ENCODE measurements at regions not wholly inside any gene's neighbourhood (a gene's known extent, or its start where the extent isn't known, plus 50 kb on each side); places are given as distances from the start of the nearest gene placed in this dataset.

DNA sequence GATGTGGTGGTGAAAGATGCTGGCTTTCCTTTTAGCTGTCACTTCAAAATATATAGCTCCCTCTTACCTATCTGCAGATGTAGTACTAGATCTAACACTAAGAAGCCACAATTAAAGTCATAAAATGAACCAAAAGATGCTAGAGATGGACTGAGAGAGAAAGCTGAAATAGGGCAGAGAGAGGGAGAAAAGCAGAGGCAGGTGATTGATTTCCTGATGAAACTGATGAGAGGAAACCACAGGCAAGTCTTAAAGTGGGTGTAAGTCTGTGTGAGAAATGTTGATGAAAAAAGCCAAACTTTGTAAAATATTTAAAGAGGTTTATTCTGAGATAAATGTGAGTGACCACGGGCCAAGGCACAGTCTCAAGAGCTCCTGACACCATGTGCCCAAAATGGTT, 194.3 kb upstream of the MBL2 start:
- H3K36me3 ChIP-seq = no peaks in the 10 kb centered on the region
- no peaks in the 10 kb centered on the region for H3K9me3 ChIP-seq
- TF ChIP-seq, protein P1, sequence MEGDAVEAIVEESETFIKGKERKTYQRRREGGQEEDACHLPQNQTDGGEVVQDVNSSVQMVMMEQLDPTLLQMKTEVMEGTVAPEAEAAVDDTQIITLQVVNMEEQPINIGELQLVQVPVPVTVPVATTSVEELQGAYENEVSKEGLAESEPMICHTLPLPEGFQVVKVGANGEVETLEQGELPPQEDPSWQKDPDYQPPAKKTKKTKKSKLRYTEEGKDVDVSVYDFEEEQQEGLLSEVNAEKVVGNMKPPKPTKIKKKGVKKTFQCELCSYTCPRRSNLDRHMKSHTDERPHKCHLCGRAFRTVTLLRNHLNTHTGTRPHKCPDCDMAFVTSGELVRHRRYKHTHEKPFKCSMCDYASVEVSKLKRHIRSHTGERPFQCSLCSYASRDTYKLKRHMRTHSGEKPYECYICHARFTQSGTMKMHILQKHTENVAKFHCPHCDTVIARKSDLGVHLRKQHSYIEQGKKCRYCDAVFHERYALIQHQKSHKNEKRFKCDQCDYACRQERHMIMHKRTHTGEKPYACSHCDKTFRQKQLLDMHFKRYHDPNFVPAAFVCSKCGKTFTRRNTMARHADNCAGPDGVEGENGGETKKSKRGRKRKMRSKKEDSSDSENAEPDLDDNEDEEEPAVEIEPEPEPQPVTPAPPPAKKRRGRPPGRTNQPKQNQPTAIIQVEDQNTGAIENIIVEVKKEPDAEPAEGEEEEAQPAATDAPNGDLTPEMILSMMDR (IDR thresholded peaks at IDR 0.05) = no peak
- TF ChIP-seq POLR2A (IDR thresholded peaks at IDR 0.05) = no peak
- no peak overlapping the region for H3K4me3 ChIP-seq (replicated peaks in 1 of 3)
- WGBS, 2 donors = 91 to 93% methylated on average over 1 of the region's 1 CpG
- H3K27me3 ChIP-seq = no peaks in the 10 kb centered on the region
- H3K27ac ChIP-seq = no peak overlapping the region
- intact Hi-C loops (cut with DNase I) = no loop called here
- no peak for DNase-seq
- H3K4me1 ChIP-seq = no peaks in the 10 kb centered on the region

DNA sequence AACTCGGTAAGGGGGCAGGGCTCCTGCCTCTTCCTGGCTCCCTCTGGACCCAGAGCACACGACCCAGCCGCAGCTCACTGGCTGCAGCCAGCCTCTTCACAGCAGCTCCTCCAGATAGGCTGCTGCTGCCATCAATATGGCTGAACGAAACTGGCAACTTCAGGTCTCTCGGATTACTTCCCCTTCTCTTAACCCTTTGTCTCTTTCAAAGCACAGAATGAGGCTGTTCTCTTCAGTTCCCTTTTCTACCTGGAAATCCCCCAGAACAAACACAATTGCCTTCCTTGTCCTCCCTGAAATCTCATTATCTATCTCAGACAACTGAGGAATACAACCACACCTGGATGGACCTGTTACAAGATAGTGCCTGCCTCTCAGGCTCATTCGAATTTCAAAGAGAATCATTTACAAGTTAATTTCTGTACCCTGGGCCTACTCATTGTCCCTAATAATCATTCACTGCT, 193.4 kb upstream of the MBL2 start:
- H3K4me1 ChIP-seq = no peaks in the 10 kb centered on the region
- DNase-seq = no peak
- H3K27ac ChIP-seq = no peak overlapping the region
- H3K4me3 ChIP-seq (replicated peaks in 1 of 3) = no peak overlapping the region
- 41 to 48% methylated on average over 4 to 6 of the region's 6 CpGs for WGBS, 2 donors
- H3K9me3 ChIP-seq = no peaks in the 10 kb centered on the region
- no peak for TF ChIP-seq POLR2A (IDR thresholded peaks at IDR 0.05)
- TF ChIP-seq, protein P1 (IDR thresholded peaks at IDR 0.05) = no peak
- intact Hi-C loops (cut with DNase I) = no loop called here
- H3K36me3 ChIP-seq = no peaks in the 10 kb centered on the region
- H3K27me3 ChIP-seq = no peaks in the 10 kb centered on the region

DNA sequence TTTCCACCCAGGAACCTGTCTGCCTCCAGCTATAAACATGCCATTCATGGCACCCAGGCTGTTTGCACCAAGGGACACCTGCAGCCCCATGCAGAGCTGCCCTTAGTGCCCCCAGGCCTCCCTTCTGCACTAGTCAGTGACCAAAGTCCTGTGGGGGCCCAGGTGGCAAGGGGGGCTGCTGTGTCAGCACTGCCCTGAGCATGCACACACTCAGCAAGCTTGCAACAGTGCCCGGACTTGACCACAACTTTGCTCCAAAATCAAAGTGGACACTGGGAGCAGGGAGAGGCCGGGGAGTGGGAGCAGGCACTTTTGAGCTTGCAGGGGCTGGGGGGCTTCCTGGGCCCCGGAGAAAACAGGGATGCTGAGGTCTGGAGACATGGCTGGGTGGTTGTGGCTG, 192.9 kb upstream of the MBL2 start:
- intact Hi-C loops (cut with DNase I) = no loop called here

DNA sequence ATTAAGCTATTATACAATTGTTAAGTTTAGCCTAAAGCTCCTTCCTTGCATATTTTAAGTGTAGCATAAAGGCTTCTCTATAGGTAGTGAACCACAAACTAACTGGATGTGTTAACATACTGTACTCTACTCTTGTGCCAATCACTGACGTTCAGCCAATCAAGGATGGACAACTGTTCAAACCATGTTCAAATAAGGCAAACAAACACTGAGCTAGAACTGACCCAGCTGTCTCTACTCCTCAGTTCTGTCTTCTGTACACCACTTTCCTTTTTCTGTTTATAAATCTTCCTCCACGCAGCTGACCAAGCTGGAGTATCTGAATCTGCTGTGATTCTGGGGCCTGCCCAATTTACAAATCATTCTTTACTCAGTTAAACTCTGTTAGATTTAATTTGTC, 188.7 kb upstream of the MBL2 start:
- Histone ChIP-seq H3K27me3 (no peaks in the 10 kb centered on the region), H3K4me3 (replicated peaks in 1 of 3) (no peak overlapping the region), H3K27ac (no peak overlapping the region), H3K36me3 (no peaks in the 10 kb centered on the region), H3K4me1 (no peaks in the 10 kb centered on the region), H3K9me3 (no peaks in the 10 kb centered on the region)
- 66 to 70% methylated on average over 2 of the region's 2 CpGs for WGBS, 2 donors
- TF ChIP-seq, protein P1 (IDR thresholded peaks at IDR 0.05) = no peak
- DNase-seq = no peak
- intact Hi-C loops (cut with DNase I) = no loop called here

More for the DNA sequence above, 192.9 kb upstream of the MBL2 start:
- Histone ChIP-seq H3K36me3 (no peaks in the 10 kb centered on the region), H3K9me3 (no peaks in the 10 kb centered on the region), H3K27ac (no peak overlapping the region), H3K4me3 (replicated peaks in 1 of 3) (no peak overlapping the region), H3K27me3 (no peaks in the 10 kb centered on the region), H3K4me1 (no peaks in the 10 kb centered on the region)
- WGBS, 2 donors = 71 to 89% methylated on average over 2 to 3 of the region's 3 CpGs
- no peak for TF ChIP-seq POLR2A (IDR thresholded peaks at IDR 0.05)
- TF ChIP-seq, protein P1 (IDR thresholded peaks at IDR 0.05) = no peak
- DNase-seq = no peak

DNA sequence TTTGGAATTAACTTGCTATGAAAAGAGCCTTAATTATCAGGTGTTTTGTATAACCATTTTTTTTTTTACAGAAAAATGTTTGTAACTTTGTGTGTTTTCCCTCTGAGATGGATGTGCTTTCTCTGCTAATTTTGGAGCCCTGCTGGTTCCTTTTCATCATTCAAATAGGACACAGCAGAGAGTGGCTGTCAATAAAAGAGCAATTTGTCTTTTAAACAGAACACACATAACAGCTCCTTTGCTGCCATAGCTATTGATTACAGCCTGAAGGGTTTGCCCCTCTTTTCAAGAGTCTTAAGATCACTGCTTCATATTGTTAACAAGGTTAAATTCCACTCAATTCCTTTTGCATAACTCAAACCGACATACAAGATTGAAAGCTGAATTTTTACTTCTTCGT, 187.2 kb upstream of the MBL2 start:
- H3K27me3 ChIP-seq = no peaks in the 10 kb centered on the region
- no peaks in the 10 kb centered on the region for H3K9me3 ChIP-seq
- no peaks in the 10 kb centered on the region for H3K36me3 ChIP-seq
- 84 to 91% methylated on average over 2 of the region's 2 CpGs for WGBS, 2 donors
- TF ChIP-seq, protein P1 (IDR thresholded peaks at IDR 0.05) = no peak
- TF ChIP-seq POLR2A (IDR thresholded peaks at IDR 0.05) = no peak
- DNase-seq = no peak
- no peak overlapping the region for H3K27ac ChIP-seq
- H3K4me1 ChIP-seq = no peaks in the 10 kb centered on the region
- intact Hi-C loops (cut with DNase I) = no loop called here
- H3K4me3 ChIP-seq (replicated peaks in 1 of 3) = no peak overlapping the region

Data from thyroid gland (tissue), 4 donors.